ENCODE measurements at regions not wholly inside any gene's neighbourhood (a gene's known extent, or its start where the extent isn't known, plus 50 kb on each side); places are given as distances from the start of the nearest gene placed in this dataset.
"Not testable (repeated sequence)": the region's sequence is repeated elsewhere in the genome, so short reads cannot be mapped to it uniquely, and the experiment has no call there.

DNA sequence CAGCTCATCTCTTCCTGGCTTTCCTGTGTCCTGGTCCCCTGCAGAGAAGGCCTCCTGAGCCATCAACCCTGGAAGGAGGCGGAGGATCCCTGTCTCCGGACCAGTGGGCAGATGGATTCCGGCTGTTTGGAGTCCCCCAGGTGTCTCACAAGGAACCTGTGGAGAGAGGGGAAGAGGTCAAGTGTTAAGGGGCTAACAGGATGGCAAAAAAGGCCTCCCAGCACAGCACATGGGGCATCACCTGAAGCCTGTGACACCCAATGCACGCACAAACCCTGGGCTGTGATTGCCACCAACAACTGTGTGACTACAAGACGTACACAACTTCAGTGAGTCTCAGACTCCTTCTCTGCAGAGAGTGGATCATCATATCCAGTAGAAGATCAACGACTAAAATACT lies 107.5 kb downstream of the TUBA3C start:
- H2AFZ ChIP-seq (ENCODE audit: control insufficient read depth, low read depth, low read length); SMC1A ChIA-PET (ENCODE audit: uncharacterized antibody, unreplicated experiment); in situ Hi-C loops (cut with MboI); H3K79me2 ChIP-seq (ENCODE audit: control insufficient read depth, insufficient read depth, low read length); H3K36me3 ChIP-seq (ENCODE audit: control insufficient read depth in 2 of 2, insufficient read depth in 2 of 2, low read length in 1 of 2); H3K9ac ChIP-seq (ENCODE audit: control insufficient read depth, insufficient read depth, low read length); FAIRE-seq; POLR2A ChIA-PET; H3K9me3 ChIP-seq (replicated peaks; ENCODE audit: control insufficient read depth, insufficient read depth, low read length); H3K4me1 ChIP-seq (ENCODE audit: control insufficient read depth, insufficient read depth, low read length); CTCF ChIA-PET; H4K20me1 ChIP-seq (ENCODE audit: control insufficient read depth, insufficient read depth); intact Hi-C loops (cut with micrococcal nuclease; ENCODE audit: unreplicated experiment); H3K27ac ChIP-seq (ENCODE audit: control insufficient read depth, insufficient read depth); BruUV-seq (replicated peaks); RAD21 ChIA-PET (ENCODE audit: unreplicated experiment); DNase-seq (ENCODE audit: low read depth, low spot score); H3K27me3 ChIP-seq (replicated peaks in 1 of 2; ENCODE audit: control insufficient read depth in 2 of 2, insufficient read depth in 2 of 2, low read length in 1 of 2); ATAC-seq; H3K4me2 ChIP-seq (ENCODE audit: control insufficient read depth, insufficient read depth); H3K4me3 ChIP-seq: not testable (repeated sequence)
- WGBS (ENCODE audit: insufficient coverage, insufficient replicate concordance, low lambda C conversion rate, missing lambda C conversion rate) = 27% methylated on average over 6 of the region's 6 CpGs

DNA sequence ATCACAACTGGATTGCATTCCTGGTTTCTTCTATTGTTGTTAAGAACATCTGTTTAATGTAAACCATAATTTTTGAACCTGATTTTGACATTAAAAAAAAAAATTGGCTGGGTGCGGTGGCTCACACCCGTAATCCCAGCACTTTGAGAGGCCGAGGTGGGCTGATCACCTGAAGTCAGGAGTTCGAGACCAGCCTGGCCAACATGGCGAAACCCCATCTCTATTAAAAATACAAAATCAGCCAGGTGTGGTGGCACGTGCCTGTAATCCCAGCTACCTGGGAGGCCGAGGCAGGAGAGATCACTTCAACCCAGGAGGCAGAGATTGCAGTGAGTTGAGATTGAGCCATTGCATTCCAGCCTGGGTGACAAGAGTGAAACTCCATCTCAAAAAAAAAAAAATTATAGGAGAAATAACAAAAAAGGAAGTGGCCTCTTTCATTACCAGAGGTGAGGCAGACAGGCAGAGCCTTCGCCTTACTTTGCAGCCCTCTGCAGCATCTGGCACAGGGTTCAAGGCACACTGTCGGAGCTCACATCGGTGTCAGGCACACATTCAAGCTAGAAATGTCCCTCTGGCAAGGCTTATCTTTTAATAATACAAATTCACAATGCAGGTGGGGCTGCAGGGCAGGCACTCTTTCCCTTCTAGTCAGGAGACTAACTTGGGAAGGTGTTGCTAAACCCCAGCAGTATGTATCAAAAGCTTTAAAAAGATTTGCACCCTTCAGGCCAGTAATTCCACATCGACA lies 108.5 kb downstream of the TUBA3C start:
- H3K9ac ChIP-seq (ENCODE audit: control insufficient read depth, insufficient read depth, low read length); FAIRE-seq; CTCF ChIA-PET; BruUV-seq (replicated peaks); H3K27me3 ChIP-seq (replicated peaks in 1 of 2; ENCODE audit: control insufficient read depth in 2 of 2, insufficient read depth in 2 of 2, low read length in 1 of 2); H3K27ac ChIP-seq (ENCODE audit: control insufficient read depth, insufficient read depth); H3K79me2 ChIP-seq (ENCODE audit: control insufficient read depth, insufficient read depth, low read length); DNase-seq (ENCODE audit: low read depth, low spot score); H3K9me3 ChIP-seq (replicated peaks; ENCODE audit: control insufficient read depth, insufficient read depth, low read length); POLR2A ChIA-PET; H3K36me3 ChIP-seq (ENCODE audit: control insufficient read depth in 2 of 2, insufficient read depth in 2 of 2, low read length in 1 of 2); H2AFZ ChIP-seq (ENCODE audit: control insufficient read depth, low read depth, low read length); H3K4me1 ChIP-seq (ENCODE audit: control insufficient read depth, insufficient read depth, low read length); SMC1A ChIA-PET (ENCODE audit: uncharacterized antibody, unreplicated experiment); RAD21 ChIA-PET (ENCODE audit: unreplicated experiment); ATAC-seq; H3K4me2 ChIP-seq (ENCODE audit: control insufficient read depth, insufficient read depth); H4K20me1 ChIP-seq (ENCODE audit: control insufficient read depth, insufficient read depth); intact Hi-C loops (cut with micrococcal nuclease; ENCODE audit: unreplicated experiment); H3K4me3 ChIP-seq; in situ Hi-C loops (cut with MboI): not testable (repeated sequence)
- WGBS (ENCODE audit: insufficient coverage, insufficient replicate concordance, low lambda C conversion rate, missing lambda C conversion rate) = 43% methylated on average over 11 of the region's 11 CpGs

Data from GM12878 (cell line).